Mesodermal cell (in vitro differentiated cells): ENCODE measurements at regions not wholly inside any gene's neighbourhood (a gene's known extent, or its start where the extent isn't known, plus 50 kb on each side); places are given as distances from the start of the nearest gene placed in this dataset.

ENCODE experiments used
- H3K27ac ChIP-seq: 2 replicates; pipeline ENCODE4 v1.7.0; 2013; ENCODE audit warnings: mild to moderate bottlenecking, low read depth, low read length, moderate library complexity; ENCODE audit not compliant: severe bottlenecking
- H3K36me3 ChIP-seq: 2 replicates; pipeline ENCODE4 v1.7.1; 2013; ENCODE audit warnings: mild to moderate bottlenecking, low read length, moderate library complexity; ENCODE audit not compliant: control insufficient read depth, insufficient read depth
- H3K4me1 ChIP-seq: one replicate; pipeline ENCODE4 v1.7.1; 2013; ENCODE audit warnings: mild to moderate bottlenecking, low read length; ENCODE audit not compliant: insufficient read depth, control insufficient read depth, poor library complexity, severe bottlenecking
- H3K4me3 ChIP-seq: 2 replicates; pipeline ENCODE4 v1.7.0; 2013; ENCODE audit warnings: low read length, control low read depth, mild to moderate bottlenecking; ENCODE audit not compliant: insufficient read depth, poor library complexity, severe bottlenecking; ENCODE audit errors: extremely low read depth
- H3K9me3 ChIP-seq: 2 replicates; pipeline ENCODE4 v1.7.1; 2013; ENCODE audit warnings: mild to moderate bottlenecking, low read length, moderate library complexity; ENCODE audit not compliant: control insufficient read depth
- WGBS, 2 experiments: methylation state at CpG; one replicate each; pipeline ENCODE4 v1.1.5; 2013; ENCODE audit warnings: missing lambda C conversion rate in 2 of 2; ENCODE audit not compliant: insufficient coverage in 2 of 2; 5-methylcytosine and 5-hydroxymethylcytosine counted together

GRCh38 chr4:28918871-28919270 is 1801.3 kb upstream of the PCDH7 start:
- no peak overlapping the region for H3K4me3 ChIP-seq
- H3K36me3 ChIP-seq: no peaks in the 10 kb centered on the region
- H3K4me1 ChIP-seq: no peaks in the 10 kb centered on the region
- no peaks in the 10 kb centered on the region for H3K9me3 ChIP-seq
- H3K27ac ChIP-seq: no peak overlapping the region
- WGBS, 2 experiments: no CpG with 5 or more reads among the region's 1 CpG

GRCh38 chr4:28921886-28922285 is 1798.3 kb upstream of the PCDH7 start:
- Histone ChIP-seq H3K4me1 (no peaks in the 10 kb centered on the region), H3K4me3 (no peak overlapping the region)
- WGBS, 2 experiments: 50 to 72% methylated on average over 1 to 4 of the region's 5 CpGs

GRCh38 chr4:28926156-28926555 is 1794.0 kb upstream of the PCDH7 start:
- Histone ChIP-seq H3K9me3 (no peaks in the 10 kb centered on the region), H3K27ac (no peak overlapping the region), H3K4me1 (no peaks in the 10 kb centered on the region), H3K4me3 (no peak overlapping the region), H3K36me3 (no peaks in the 10 kb centered on the region)

More at GRCh38 chr4:28921886-28922285, 1798.3 kb upstream of the PCDH7 start:
- Histone ChIP-seq H3K27ac (no peak overlapping the region), H3K36me3 (no peaks in the 10 kb centered on the region), H3K9me3 (no peaks in the 10 kb centered on the region)

GRCh38 chr4:28942631-28943030 is 1777.5 kb upstream of the PCDH7 start:
- no peaks in the 10 kb centered on the region for H3K4me1 ChIP-seq
- no peak overlapping the region for H3K4me3 ChIP-seq
- H3K27ac ChIP-seq: no peak overlapping the region
- no peaks in the 10 kb centered on the region for H3K9me3 ChIP-seq
- no peaks in the 10 kb centered on the region for H3K36me3 ChIP-seq

GRCh38 chr4:28947374-28947773 is 1772.8 kb upstream of the PCDH7 start:
- 67% methylated on average over 1 of the region's 1 CpG; no CpG with 5 or more reads in 1 of the 2 experiments for WGBS, 2 experiments

GRCh38 chr4:28948501-28948900 is 1771.7 kb upstream of the PCDH7 start:
- Histone ChIP-seq H3K27ac (no peak overlapping the region), H3K36me3 (no peaks in the 10 kb centered on the region), H3K4me3 (no peak overlapping the region), H3K4me1 (no peaks in the 10 kb centered on the region), H3K9me3 (no peaks in the 10 kb centered on the region)
- WGBS, 2 experiments: no CpG with 5 or more reads among the region's 2 CpGs

More at GRCh38 chr4:28947374-28947773, 1772.8 kb upstream of the PCDH7 start:
- H3K27ac ChIP-seq: no peak overlapping the region
- H3K9me3 ChIP-seq: no peaks in the 10 kb centered on the region
- H3K36me3 ChIP-seq: no peaks in the 10 kb centered on the region
- H3K4me3 ChIP-seq: no peak overlapping the region
- H3K4me1 ChIP-seq: no peaks in the 10 kb centered on the region

GRCh38 chr4:28966982-28967381 is 1753.2 kb upstream of the PCDH7 start:
- H3K27ac ChIP-seq: peak overlapping the region; percentile 68
- WGBS, 2 experiments: 81% methylated on average over 3 of the region's 4 CpGs; no CpG with 5 or more reads in 1 of the 2 experiments
- H3K4me3 ChIP-seq: no peak overlapping the region
- no peaks in the 10 kb centered on the region for H3K9me3 ChIP-seq
- H3K36me3 ChIP-seq: no peaks in the 10 kb centered on the region
- no peaks in the 10 kb centered on the region for H3K4me1 ChIP-seq

GRCh38 chr4:28973587-28974350 is 1746.4 kb upstream of the PCDH7 start:
- H3K36me3 ChIP-seq: no peaks in the 10 kb centered on the region
- no peak overlapping the region for H3K27ac ChIP-seq
- 89% methylated on average over 1 of the region's 3 CpGs; no CpG with 5 or more reads in 1 of the 2 experiments for WGBS, 2 experiments
- H3K9me3 ChIP-seq: no peaks in the 10 kb centered on the region
- no peaks in the 10 kb centered on the region for H3K4me1 ChIP-seq
- no peak overlapping the region for H3K4me3 ChIP-seq

DNA sequence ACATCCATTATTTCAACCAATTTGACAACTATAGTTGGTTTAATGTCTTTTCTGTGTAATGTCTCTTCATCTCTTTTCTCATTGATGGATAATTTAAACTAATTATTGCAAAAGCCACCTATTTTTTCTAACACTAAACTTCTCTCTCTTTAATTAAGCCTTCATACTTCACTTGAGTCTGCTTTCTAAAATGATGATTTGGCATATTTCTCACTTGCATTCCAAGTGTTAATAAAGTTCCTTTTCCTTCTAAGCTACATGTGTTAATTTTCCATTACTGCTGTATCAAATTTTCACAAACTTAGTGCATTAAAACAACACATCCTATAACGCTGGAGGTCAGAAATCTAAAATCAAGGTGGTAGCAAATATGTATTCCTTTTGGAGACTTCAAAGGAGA is 1743.8 kb upstream of the PCDH7 start:
- H3K4me1 ChIP-seq: no peaks in the 10 kb centered on the region
- H3K9me3 ChIP-seq: no peaks in the 10 kb centered on the region
- H3K27ac ChIP-seq: no peak overlapping the region
- H3K4me3 ChIP-seq: no peak overlapping the region
- no CpG with 5 or more reads among the region's 1 CpG for WGBS, 2 experiments
- H3K36me3 ChIP-seq: no peaks in the 10 kb centered on the region

- Histone ChIP-seq H3K27ac (peak overlapping the region; percentile 26), H3K36me3 (no peaks in the 10 kb centered on the region), H3K4me1 (no peaks in the 10 kb centered on the region), H3K4me3 (no peak overlapping the region), H3K9me3 (no peaks in the 10 kb centered on the region)
Measured at GRCh38 chr4:29002151-29002550, 1718.0 kb upstream of the PCDH7 start.

- H3K27ac ChIP-seq: no peak overlapping the region
- H3K4me1 ChIP-seq: no peaks in the 10 kb centered on the region
- H3K36me3 ChIP-seq: no peaks in the 10 kb centered on the region
- no peak overlapping the region for H3K4me3 ChIP-seq
- WGBS, 2 experiments: 91 to 92% methylated on average over 4 of the region's 4 CpGs
- H3K9me3 ChIP-seq: no peaks in the 10 kb centered on the region
Measured at GRCh38 chr4:29005838-29006237, 1714.3 kb upstream of the PCDH7 start.
